ENCODE measurements at regions not wholly inside any gene's neighbourhood (a gene's known extent, or its start where the extent isn't known, plus 50 kb on each side); places are given as distances from the start of the nearest gene placed in this dataset.

- no peaks in the 10 kb centered on the region for H3K27me3 Mint-ChIP-seq
- no peaks in the 10 kb centered on the region for H3K36me3 Mint-ChIP-seq
- no peak overlapping the region for H3K27ac Mint-ChIP-seq
- H3K4me1 Mint-ChIP-seq: no peaks in the 10 kb centered on the region
- H3K9me3 Mint-ChIP-seq: peaks cover 0 to 6% of the 10 kb centered on the region in 2 donors
- DNase-seq (no peak), ATAC-seq (replicated peaks) (no peak)
- no peak overlapping the region for H3K4me3 Mint-ChIP-seq
Measured at GRCh38 chr5:29777373-29777772, 1416.1 kb upstream of the CDH6 start.

- no peaks in the 10 kb centered on the region for H3K27me3 Mint-ChIP-seq
- H3K9me3 Mint-ChIP-seq: peaks cover 5 to 7% of the 10 kb centered on the region in 2 donors
- no peaks in the 10 kb centered on the region for H3K4me1 Mint-ChIP-seq
- no peak overlapping the region for H3K27ac Mint-ChIP-seq
- no peak overlapping the region for H3K4me3 Mint-ChIP-seq
- no peak for DNase-seq
- no peak for ATAC-seq (replicated peaks)
- no peaks in the 10 kb centered on the region for H3K36me3 Mint-ChIP-seq
Measured at GRCh38 chr5:29770936-29771335, 1422.5 kb upstream of the CDH6 start.

GRCh38 chr5:29769474-29769873, 1424.0 kb upstream of the CDH6 start:
- no peak overlapping the region for H3K27ac Mint-ChIP-seq
- no peaks in the 10 kb centered on the region for H3K36me3 Mint-ChIP-seq
- H3K9me3 Mint-ChIP-seq: peaks cover 5 to 7% of the 10 kb centered on the region in 2 donors
- H3K4me3 Mint-ChIP-seq: no peak overlapping the region
- no peaks in the 10 kb centered on the region for H3K4me1 Mint-ChIP-seq
- DNase-seq: no peak
- H3K27me3 Mint-ChIP-seq: no peaks in the 10 kb centered on the region
- ATAC-seq (replicated peaks): no peak

DNA sequence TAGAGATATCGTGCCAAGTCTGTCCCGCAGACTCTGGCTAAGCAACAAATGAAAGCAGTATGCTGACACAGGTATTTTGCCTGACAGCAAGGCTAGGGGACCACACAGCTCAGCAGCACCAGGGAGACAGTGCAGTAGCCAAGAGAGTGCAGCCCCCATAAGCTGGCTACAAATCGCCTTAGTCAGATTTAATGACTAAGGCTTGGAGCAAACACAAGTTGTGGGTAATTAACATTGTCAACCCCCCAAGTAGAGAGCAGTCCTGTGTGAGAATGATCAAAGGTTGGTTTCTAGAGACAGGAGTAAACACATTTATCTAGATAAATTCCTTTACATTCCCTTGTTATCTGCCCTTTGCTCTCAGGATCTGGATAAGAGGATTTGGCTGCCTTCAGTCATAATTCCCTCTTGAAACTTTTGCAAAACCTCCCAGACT, 1434.5 kb upstream of the CDH6 start:
- DNase-seq (no peak), ATAC-seq (replicated peaks) (no peak)
- Mint-ChIP-seq H3K36me3 (no peaks in the 10 kb centered on the region), H3K9me3 (peaks cover 0 to 9% of the 10 kb centered on the region in 2 donors), H3K27ac (no peak overlapping the region), H3K4me1 (no peaks in the 10 kb centered on the region), H3K4me3 (no peak overlapping the region), H3K27me3 (no peaks in the 10 kb centered on the region)

DNA sequence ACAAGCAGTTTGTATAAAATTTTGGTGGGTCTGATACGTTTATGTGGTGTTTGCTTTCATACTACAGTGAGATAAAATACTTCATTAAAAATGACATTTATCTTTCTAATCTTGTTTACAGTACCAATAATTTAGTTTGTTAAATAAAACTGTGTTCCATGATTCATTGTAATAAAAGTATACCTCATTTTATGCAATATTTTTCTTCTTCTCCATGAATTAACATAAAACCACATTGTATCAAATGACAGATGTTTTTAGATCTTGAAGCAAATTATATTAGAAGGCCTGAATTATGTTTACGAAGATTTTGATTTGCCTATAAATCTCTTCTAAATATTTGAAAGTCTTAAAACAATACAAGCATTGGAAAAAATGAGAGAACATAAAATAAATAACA, 1443.0 kb upstream of the CDH6 start:
- no peak overlapping the region for H3K27ac Mint-ChIP-seq
- H3K9me3 Mint-ChIP-seq: peaks cover 3 to 8% of the 10 kb centered on the region in 2 donors
- H3K4me3 Mint-ChIP-seq: no peak overlapping the region

DNA sequence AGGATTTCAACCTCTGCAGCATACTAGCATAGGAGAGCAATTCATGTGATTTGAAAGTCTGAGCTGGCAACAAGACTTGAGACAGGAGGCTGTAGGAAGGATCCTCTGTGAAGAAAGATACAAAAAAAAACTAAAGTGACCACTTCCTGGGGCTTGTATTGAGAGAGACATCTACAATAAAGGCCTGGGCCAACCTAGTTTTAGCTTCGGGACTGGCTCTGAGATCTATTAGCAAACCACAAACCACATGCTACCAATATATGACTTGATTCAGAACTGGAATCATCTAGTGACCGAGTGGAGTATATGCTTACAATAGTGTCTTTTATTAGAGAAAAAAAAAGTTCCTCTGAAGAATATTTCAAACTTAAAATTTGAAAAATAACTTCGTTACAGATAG, 1448.9 kb upstream of the CDH6 start:
- Mint-ChIP-seq H3K9me3 (peaks cover 9 to 10% of the 10 kb centered on the region in 2 donors), H3K36me3 (no peaks in the 10 kb centered on the region), H3K4me1 (no peaks in the 10 kb centered on the region), H3K27me3 (no peaks in the 10 kb centered on the region), H3K27ac (no peak overlapping the region), H3K4me3 (no peak overlapping the region)
- DNase-seq: no peak
- no peak for ATAC-seq (replicated peaks)

More for the DNA sequence above, 1443.0 kb upstream of the CDH6 start:
- H3K4me1 Mint-ChIP-seq: no peaks in the 10 kb centered on the region
- no peaks in the 10 kb centered on the region for H3K27me3 Mint-ChIP-seq
- H3K36me3 Mint-ChIP-seq: no peaks in the 10 kb centered on the region
- no peak for DNase-seq
- no peak for ATAC-seq (replicated peaks)

DNA sequence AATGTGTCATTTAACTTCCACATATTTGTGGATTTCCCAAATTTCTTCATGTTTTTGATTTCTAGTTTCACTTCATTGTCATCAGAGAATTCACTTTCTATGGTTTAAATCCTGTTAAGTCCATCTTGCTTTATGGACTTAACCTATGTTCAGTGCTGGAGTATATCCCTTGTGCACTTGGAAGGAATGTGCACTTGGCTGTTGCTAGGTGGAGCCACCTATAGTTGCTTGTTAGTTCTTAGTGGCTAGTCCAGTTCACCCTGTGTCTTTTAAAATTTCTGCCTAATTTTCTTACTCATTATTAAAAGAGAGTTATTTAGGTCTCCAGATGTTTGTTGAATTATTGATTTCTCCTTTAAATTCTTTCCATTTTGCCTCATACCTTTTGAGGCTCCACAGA, 1472.5 kb upstream of the CDH6 start:
- Mint-ChIP-seq H3K4me1 (no peaks in the 10 kb centered on the region), H3K9me3 (peaks cover 0 to 3% of the 10 kb centered on the region in 2 donors), H3K27ac (no peak overlapping the region), H3K4me3 (no peak overlapping the region), H3K27me3 (no peaks in the 10 kb centered on the region), H3K36me3 (no peaks in the 10 kb centered on the region)
- DNase-seq (no peak), ATAC-seq (replicated peaks) (no peak)

DNA sequence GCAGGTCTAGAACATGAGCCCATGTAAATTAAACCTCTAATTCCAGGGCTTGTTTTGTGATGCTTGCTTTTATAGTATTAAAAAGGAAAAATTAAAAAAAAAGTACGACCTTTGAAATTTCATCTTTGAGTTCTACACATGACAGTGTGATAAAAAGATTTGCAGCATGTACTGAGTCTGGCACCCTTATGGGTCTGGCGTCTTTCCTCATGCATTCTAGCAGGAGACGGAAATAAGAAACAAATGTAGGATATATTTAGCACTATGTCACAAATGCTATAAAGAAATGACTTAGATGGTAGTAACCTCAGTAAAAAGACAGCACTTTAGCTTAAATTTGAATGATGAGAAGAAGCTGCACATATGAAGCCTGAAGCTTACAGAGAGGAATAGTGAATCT, 1474.3 kb upstream of the CDH6 start:
- Mint-ChIP-seq H3K27ac (no peak overlapping the region), H3K9me3 (peaks cover 0 to 3% of the 10 kb centered on the region in 2 donors), H3K4me1 (no peaks in the 10 kb centered on the region), H3K36me3 (no peaks in the 10 kb centered on the region), H3K4me3 (no peak overlapping the region), H3K27me3 (no peaks in the 10 kb centered on the region)
- ATAC-seq (replicated peaks): no peak
- no peak for DNase-seq

- Mint-ChIP-seq H3K4me1 (no peaks in the 10 kb centered on the region), H3K4me3 (no peak overlapping the region), H3K27me3 (no peaks in the 10 kb centered on the region), H3K36me3 (no peaks in the 10 kb centered on the region), H3K9me3 (peaks cover 7% of the 10 kb centered on the region in 2 donors), H3K27ac (no peak overlapping the region)
- no peak for ATAC-seq (replicated peaks)
- no peak for DNase-seq
Measured at GRCh38 chr5:29715167-29715566, 1478.3 kb upstream of the CDH6 start.

GRCh38 chr5:29702875-29703274, 1490.6 kb upstream of the CDH6 start:
- H3K27ac Mint-ChIP-seq: no peak overlapping the region
- no peak for DNase-seq
- H3K27me3 Mint-ChIP-seq: no peaks in the 10 kb centered on the region
- H3K9me3 Mint-ChIP-seq: peaks cover 3 to 7% of the 10 kb centered on the region in 2 donors
- ATAC-seq (replicated peaks): no peak
- H3K4me1 Mint-ChIP-seq: no peaks in the 10 kb centered on the region
- H3K4me3 Mint-ChIP-seq: no peak overlapping the region
- H3K36me3 Mint-ChIP-seq: no peaks in the 10 kb centered on the region

- no peaks in the 10 kb centered on the region for H3K4me1 Mint-ChIP-seq
- no peak overlapping the region for H3K27ac Mint-ChIP-seq
- H3K4me3 Mint-ChIP-seq: no peak overlapping the region
- H3K27me3 Mint-ChIP-seq: no peaks in the 10 kb centered on the region
- peaks cover 3 to 7% of the 10 kb centered on the region in 2 donors for H3K9me3 Mint-ChIP-seq
- DNase-seq: no peak
- no peaks in the 10 kb centered on the region for H3K36me3 Mint-ChIP-seq
- no peak for ATAC-seq (replicated peaks)
Measured at GRCh38 chr5:29701600-29701999, 1491.9 kb upstream of the CDH6 start.

GRCh38 chr5:29697785-29698414, 1495.6 kb upstream of the CDH6 start:
- no peak for DNase-seq
- Mint-ChIP-seq H3K9me3 (peaks cover 4 to 5% of the 10 kb centered on the region in 2 donors), H3K36me3 (no peaks in the 10 kb centered on the region), H3K4me3 (no peak overlapping the region), H3K27ac (no peak overlapping the region), H3K4me1 (no peaks in the 10 kb centered on the region), H3K27me3 (no peaks in the 10 kb centered on the region)
- ATAC-seq (replicated peaks): peak in 1 of 2 donors; percentile 14

DNA sequence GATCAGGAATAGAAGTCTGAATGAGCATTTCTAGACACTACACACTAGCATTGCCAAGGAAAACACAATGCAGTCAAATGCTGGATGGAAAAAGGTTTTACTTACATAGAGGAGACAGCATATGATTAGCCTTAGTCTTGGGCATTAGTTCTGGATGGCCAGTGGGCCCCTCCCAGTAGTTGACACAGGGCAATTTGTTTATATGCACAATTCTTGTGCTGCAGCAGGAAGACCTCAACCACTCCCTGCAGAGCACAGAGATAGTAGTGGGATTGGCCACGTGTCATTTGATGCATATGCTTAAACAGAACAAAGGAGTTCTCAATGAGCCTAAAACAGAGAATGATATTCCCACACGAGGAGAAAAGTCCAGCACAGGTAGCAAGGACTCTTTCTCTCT, 1496.2 kb upstream of the CDH6 start:
- no peak for ATAC-seq (replicated peaks)
- Mint-ChIP-seq H3K4me1 (no peaks in the 10 kb centered on the region), H3K27ac (no peak overlapping the region), H3K4me3 (no peak overlapping the region), H3K36me3 (no peaks in the 10 kb centered on the region), H3K27me3 (no peaks in the 10 kb centered on the region), H3K9me3 (peaks cover 4 to 5% of the 10 kb centered on the region in 2 donors)
- DNase-seq: no peak

GRCh38 chr5:29672678-29673077, 1520.8 kb upstream of the CDH6 start:
- no peaks in the 10 kb centered on the region for H3K36me3 Mint-ChIP-seq
- no peak for DNase-seq
- H3K9me3 Mint-ChIP-seq: peaks cover 8 to 15% of the 10 kb centered on the region in 2 donors
- H3K4me3 Mint-ChIP-seq: no peak overlapping the region
- no peak overlapping the region for H3K27ac Mint-ChIP-seq
- ATAC-seq (replicated peaks): no peak
- no peaks in the 10 kb centered on the region for H3K4me1 Mint-ChIP-seq
- H3K27me3 Mint-ChIP-seq: no peaks in the 10 kb centered on the region

GRCh38 chr5:29662876-29663275, 1530.6 kb upstream of the CDH6 start:
- H3K36me3 Mint-ChIP-seq: no peaks in the 10 kb centered on the region
- H3K4me3 Mint-ChIP-seq: no peak overlapping the region
- ATAC-seq (replicated peaks) (no peak), DNase-seq (no peak)
- no peaks in the 10 kb centered on the region for H3K4me1 Mint-ChIP-seq
- H3K9me3 Mint-ChIP-seq: peaks cover 4 to 8% of the 10 kb centered on the region in 2 donors
- H3K27me3 Mint-ChIP-seq: no peaks in the 10 kb centered on the region
- no peak overlapping the region for H3K27ac Mint-ChIP-seq

- ATAC-seq (replicated peaks) (no peak), DNase-seq (no peak)
- no peaks in the 10 kb centered on the region for H3K27me3 Mint-ChIP-seq
- no peaks in the 10 kb centered on the region for H3K36me3 Mint-ChIP-seq
- H3K4me3 Mint-ChIP-seq: no peak overlapping the region
- no peak overlapping the region for H3K27ac Mint-ChIP-seq
- peaks cover 4 to 8% of the 10 kb centered on the region in 2 donors for H3K9me3 Mint-ChIP-seq
- H3K4me1 Mint-ChIP-seq: no peaks in the 10 kb centered on the region
Measured at GRCh38 chr5:29654954-29655353, 1538.5 kb upstream of the CDH6 start.
